GM12878 (cell line): ENCODE measurements at regions not wholly inside any gene's neighbourhood (a gene's known extent, or its start where the extent isn't known, plus 50 kb on each side); places are given as distances from the start of the nearest gene placed in this dataset.

Experiments used
- ATAC-seq: fragments of 200-7000 bp; cut with Tn5 transposase; 3 replicates; pipeline ENCODE4 v1.9.1; 2020; ENCODE audit warnings: mild to moderate bottlenecking, moderate library complexity
- BruUV-seq: library from RNA; stranded (reverse); fragments of 400-500 nt; replicated peaks from 2 replicates; lab custom pipeline; 2021; lab: Mats Ljungman, UMichigan
- CTCF ChIA-PET: fragments of 300-600 bp; sonication (Branson Sonifier 250); formaldehyde crosslinking; extraction: SDS; loops from one replicate; lab custom pipeline; 2021; ENCODE audit warnings: inconsistent platforms; lab: Yijun Ruan, JAX
- POLR2A ChIA-PET: fragments of 350-600 bp; formaldehyde crosslinking; extraction: SDS; loops from one replicate; lab custom pipeline; 2021; ENCODE audit warnings: inconsistent platforms; lab: Charles Lee
- RAD21 ChIA-PET: fragments of 300-600 bp; sonication (Branson Sonifier 250); formaldehyde crosslinking; loops from one replicate; lab custom pipeline; 2023; ENCODE audit warnings: antibody characterized with exemption; ENCODE audit not compliant: unreplicated experiment; lab: Charles Lee
- SMC1A ChIA-PET: fragments of 300-600 bp; sonication (Branson Sonifier 250); formaldehyde crosslinking; loops from one replicate; lab custom pipeline; 2023; ENCODE audit not compliant: unreplicated experiment, uncharacterized antibody; lab: Charles Lee
- DNase-seq: peaks from one replicate; pipeline ENCODE4 v3.0.0-alpha.2; 2011; ENCODE audit warnings: low read depth, low spot score
- FAIRE-seq: peaks from 3 replicates; lab custom pipeline; 2011; peaks lifted over from hg19 to GRCh38; lab: Jason Lieb, UNC
- H2AFZ ChIP-seq: 2 replicates; pipeline ENCODE4 v1.6.0; 2011; ENCODE audit warnings: low read depth, low read length, control low read depth; ENCODE audit not compliant: control insufficient read depth
- H3K27ac ChIP-seq: 2 replicates; pipeline ENCODE4 v1.5.1; 2011; ENCODE audit warnings: control low read depth; ENCODE audit not compliant: control insufficient read depth, insufficient read depth
- H3K27me3 ChIP-seq, 2 experiments: replicated peaks in 1 of 2; 2 replicates each; pipeline versions ENCODE4 v1.6.0 to v1.6.1; 2011; ENCODE audit warnings: low read length in 1 of 2; ENCODE audit not compliant: control insufficient read depth in 2 of 2, insufficient read depth in 2 of 2
- H3K36me3 ChIP-seq, 2 experiments: 2 replicates each; pipeline ENCODE4 v1.5.1; 2011; ENCODE audit warnings: low read length in 1 of 2; ENCODE audit not compliant: control insufficient read depth in 2 of 2, insufficient read depth in 2 of 2
- H3K4me1 ChIP-seq: 2 replicates; pipeline ENCODE4 v1.6.1; 2011; ENCODE audit warnings: mild to moderate bottlenecking, low read length, moderate library complexity, mixed read lengths; ENCODE audit not compliant: control insufficient read depth, insufficient read depth
- H3K4me2 ChIP-seq: 2 replicates; pipeline ENCODE4 v1.6.0; 2011; ENCODE audit warnings: control low read depth; ENCODE audit not compliant: control insufficient read depth, insufficient read depth
- H3K4me3 ChIP-seq: fragments of 200-600 bp; sonication (generic); 2 replicates; pipeline ENCODE4 v1.5.1; 2016
- H3K79me2 ChIP-seq: 2 replicates; pipeline ENCODE4 v1.6.0; 2011; ENCODE audit warnings: low read length; ENCODE audit not compliant: control insufficient read depth, insufficient read depth
- H3K9ac ChIP-seq: 2 replicates; pipeline ENCODE4 v1.8.0; 2011; ENCODE audit warnings: low read length, control low read depth, mixed read lengths; ENCODE audit not compliant: control insufficient read depth, insufficient read depth
- H3K9me3 ChIP-seq: replicated peaks from 3 replicates; pipeline ENCODE4 v1.5.1; 2011; ENCODE audit warnings: mild to moderate bottlenecking, low read length; ENCODE audit not compliant: control insufficient read depth, insufficient read depth
- H4K20me1 ChIP-seq: 2 replicates; pipeline ENCODE4 v1.6.0; 2011; ENCODE audit not compliant: control insufficient read depth, insufficient read depth
- ATF7 ChIP-seq: fragments of 450-650 bp; IDR thresholded peaks from 2 replicates; pipeline ENCODE4 v1.6.1; 2016; ENCODE audit warnings: low read depth, mild to moderate bottlenecking
- BCL3 ChIP-seq: IDR thresholded peaks from 2 replicates; pipeline ENCODE4 v1.6.1; 2011; ENCODE audit warnings: borderline replicate concordance, low read depth, mild to moderate bottlenecking, moderate library complexity, low read length; ENCODE audit not compliant: insufficient read depth, poor library complexity, severe bottlenecking
- BRCA1 ChIP-seq: IDR thresholded peaks from 2 replicates; pipeline ENCODE4 v1.6.1; 2011; ENCODE audit warnings: low read depth, low read length, improper control_type of control experiment
- HDGF ChIP-seq: fragments of 450-650 bp; IDR thresholded peaks from 2 replicates; pipeline ENCODE4 v1.6.1; 2016; ENCODE audit warnings: antibody characterized with exemption
- KDM1A ChIP-seq: fragments of 200-600 bp; sonication (generic); IDR thresholded peaks from 2 replicates; pipeline ENCODE4 v1.6.1; 2016; ENCODE audit warnings: borderline replicate concordance
- MEF2B ChIP-seq: fragments of 450-650 bp; IDR thresholded peaks from 2 replicates; pipeline ENCODE4 v1.6.1; 2018; ENCODE audit warnings: mild to moderate bottlenecking, moderate library complexity; ENCODE audit not compliant: partially characterized antibody, poor library complexity, severe bottlenecking
- POLR2AphosphoS5 ChIP-seq: IDR thresholded peaks from 2 replicates; pipeline ENCODE4 v1.6.1; 2011; ENCODE audit warnings: mild to moderate bottlenecking, low read length, inconsistent platforms
- PRDM15 ChIP-seq: fragments of 450-650 bp; formaldehyde crosslinking; IDR thresholded peaks from 2 replicates; pipeline ENCODE4 v1.4.0; 2020; ENCODE audit warnings: mild to moderate bottlenecking, moderate library complexity
- RELB ChIP-seq: fragments of 450-650 bp; IDR thresholded peaks from 2 replicates; pipeline ENCODE4 v1.6.1; 2017; ENCODE audit warnings: low read depth, mild to moderate bottlenecking, moderate library complexity
- SREBF1 ChIP-seq: IDR thresholded peaks from 2 replicates; pipeline ENCODE4 v1.6.1; 2012; ENCODE audit warnings: mild to moderate bottlenecking, low read length
- USF1 ChIP-seq: IDR thresholded peaks from 2 replicates; pipeline ENCODE4 v1.6.1; 2011; ENCODE audit warnings: borderline replicate concordance, low read depth, mild to moderate bottlenecking, moderate library complexity, mixed read lengths, low read length; ENCODE audit not compliant: insufficient read depth; ENCODE audit errors: extremely low read length
- ZNF207 ChIP-seq: fragments of 450-650 bp; IDR thresholded peaks from 2 replicates; pipeline ENCODE4 v1.6.1; 2014; ENCODE audit warnings: antibody characterized with exemption, mild to moderate bottlenecking, borderline replicate concordance
- WGBS: methylation state at CpG from one replicate; pipeline ENCODE4 v1.1.6; 2016; ENCODE audit warnings: low lambda C conversion rate; ENCODE audit not compliant: insufficient replicate concordance, insufficient coverage; ENCODE audit errors: missing lambda C conversion rate; 5-methylcytosine and 5-hydroxymethylcytosine counted together
- in situ Hi-C: fragments of 300-500 bp; cut with MboI; formaldehyde crosslinking; loops from 9 replicates; pipeline ENCODE4 v1.14.3; 2018; ENCODE audit warnings: mixed read lengths
- intact Hi-C: fragments of 100-400 bp; cut with micrococcal nuclease; formaldehyde crosslinking; loops from one replicate; pipeline ENCODE4 v1.14.2; 2022; ENCODE audit not compliant: unreplicated experiment

- SMC1A ChIA-PET, result no interaction called here
- no peak overlapping the region for H3K27ac ChIP-seq
- DNase-seq (no peak), FAIRE-seq (no peak), ATAC-seq (no peak)
- no peaks in the 10 kb centered on the region for H3K27me3 ChIP-seq
- WGBS, result 0% methylated on average over 1 of the region's 1 CpG
- TF ChIP-seq ATF7 (no peak), POLR2AphosphoS5 (no peak), RELB (no peak), SREBF1 (no peak), BCL3 (no peak), KDM1A (no peak), PRDM15 (no peak), MEF2B (no peak), USF1 (no peak), HDGF (no peak), ZNF207 (no peak), BRCA1 (no peak)
- H3K4me3 ChIP-seq, result no peak overlapping the region
- H3K9me3 ChIP-seq, result no peaks in the 10 kb centered on the region
- CTCF ChIA-PET, result no interaction called here
- intact Hi-C loops (no loop called here), in situ Hi-C loops (no loop called here)
- no peaks in the 10 kb centered on the region for H3K79me2 ChIP-seq
- no peak overlapping the region for H3K4me2 ChIP-seq
- H3K9ac ChIP-seq, result no peak overlapping the region
- H4K20me1 ChIP-seq, result no peaks in the 10 kb centered on the region
- no peak overlapping the region for H2AFZ ChIP-seq
- POLR2A ChIA-PET, result no interaction called here
- no TSS peak for BruUV-seq
- no peaks in the 10 kb centered on the region for H3K4me1 ChIP-seq
- RAD21 ChIA-PET, result no interaction called here
- no peaks in the 10 kb centered on the region for H3K36me3 ChIP-seq
These were observed 101.1 kb upstream of the ZNF618 start for GRCh38 chr9:113774963-113775362.
